Small intestine (tissue), 7 donors: ENCODE measurements at regions not wholly inside any gene's neighbourhood (a gene's known extent, or its start where the extent isn't known, plus 50 kb on each side); places are given as distances from the start of the nearest gene placed in this dataset.

Source experiments
- DNase-seq, 2 donors: peaks; one replicate each; pipeline versions ENCODE4 v3.0.0 to v3.0.0-alpha.2; 2013
- FAIRE-seq: peaks from 2 replicates; lab custom pipeline; 2012; peaks lifted over from hg19 to GRCh38; lab: Jason Lieb, UNC
- H3K27ac ChIP-seq, 3 donors: one replicate each; pipeline ENCODE4 v1.5.1; 2013; ENCODE audit warnings: low read length in 2 of 3, mild to moderate bottlenecking in 2 of 3, control low read depth in 1 of 3, inconsistent platforms in 1 of 3, low read depth in 1 of 3, moderate library complexity in 1 of 3
- H3K27me3 ChIP-seq, 3 donors: one replicate each; pipeline ENCODE4 v1.6.1; 2013; ENCODE audit warnings: low read length in 3 of 3, inconsistent platforms in 1 of 3; ENCODE audit not compliant: control insufficient read depth in 3 of 3, insufficient read depth in 3 of 3
- H3K36me3 ChIP-seq, 3 donors: one replicate each; pipeline ENCODE4 v1.6.1; 2013; ENCODE audit warnings: low read length in 3 of 3, inconsistent platforms in 1 of 3, low read depth in 1 of 3, mild to moderate bottlenecking in 1 of 3, moderate library complexity in 1 of 3; ENCODE audit not compliant: control insufficient read depth in 3 of 3, insufficient read depth in 2 of 3
- H3K4me1 ChIP-seq, 3 donors: one replicate each; pipeline ENCODE4 v1.6.1; 2013; ENCODE audit warnings: low read length in 2 of 3, inconsistent platforms in 1 of 3, low read depth in 1 of 3, mild to moderate bottlenecking in 1 of 3, moderate library complexity in 1 of 3; ENCODE audit not compliant: control insufficient read depth in 3 of 3, insufficient read depth in 2 of 3
- H3K4me3 ChIP-seq, 3 donors: one replicate each; pipeline ENCODE4 v1.5.1; 2013; ENCODE audit warnings: low read length in 3 of 3, control low read depth in 1 of 3, inconsistent platforms in 1 of 3, low read depth in 1 of 3, mild to moderate bottlenecking in 1 of 3, moderate library complexity in 1 of 3
- H3K9me3 ChIP-seq, 2 donors: one replicate each; pipeline ENCODE4 v1.6.1; 2013; ENCODE audit warnings: low read depth in 1 of 2, low read length in 1 of 2; ENCODE audit not compliant: control insufficient read depth in 2 of 2, insufficient read depth in 1 of 2
- WGBS, 3 donors: extraction: QIAGEN DNeasy Blood & Tissue Kit; methylation state at CpG; one replicate each; pipeline ENCODE4 v1.1.7; 2013; 5-methylcytosine and 5-hydroxymethylcytosine counted together
- donor health status: healthy with polysubstance abuse.
- donor health status: control.
- donor health status: control.
- donor health status: Bipolar disorder and iron deficiency.
- donor health status: healthy.

- no peak for DNase-seq
- no peaks in the 10 kb centered on the region for H3K4me1 ChIP-seq
- no peak overlapping the region for H3K27ac ChIP-seq
- no peak overlapping the region for H3K4me3 ChIP-seq
- no peak for FAIRE-seq
- no peaks in the 10 kb centered on the region for H3K27me3 ChIP-seq
- H3K9me3 ChIP-seq = no peaks in the 10 kb centered on the region
- no peaks in the 10 kb centered on the region for H3K36me3 ChIP-seq
- 59 to 72% (median 67%) methylated on average over 4 of the region's 4 CpGs for WGBS, 3 donors
Observed at GRCh38 chr18:73942956-73943355, 204.7 kb downstream of the FBXO15 start.

GRCh38 chr18:73942081-73942625 is 205.5 kb downstream of the FBXO15 start:
- Histone ChIP-seq H3K27ac (no peak overlapping the region), H3K4me1 (no peaks in the 10 kb centered on the region), H3K27me3 (no peaks in the 10 kb centered on the region), H3K4me3 (no peak overlapping the region), H3K36me3 (no peaks in the 10 kb centered on the region), H3K9me3 (no peaks in the 10 kb centered on the region)
- FAIRE-seq = no peak
- DNase-seq = no peak
- 73 to 82% (median 78%) methylated on average over 8 of the region's 8 CpGs for WGBS, 3 donors

DNA sequence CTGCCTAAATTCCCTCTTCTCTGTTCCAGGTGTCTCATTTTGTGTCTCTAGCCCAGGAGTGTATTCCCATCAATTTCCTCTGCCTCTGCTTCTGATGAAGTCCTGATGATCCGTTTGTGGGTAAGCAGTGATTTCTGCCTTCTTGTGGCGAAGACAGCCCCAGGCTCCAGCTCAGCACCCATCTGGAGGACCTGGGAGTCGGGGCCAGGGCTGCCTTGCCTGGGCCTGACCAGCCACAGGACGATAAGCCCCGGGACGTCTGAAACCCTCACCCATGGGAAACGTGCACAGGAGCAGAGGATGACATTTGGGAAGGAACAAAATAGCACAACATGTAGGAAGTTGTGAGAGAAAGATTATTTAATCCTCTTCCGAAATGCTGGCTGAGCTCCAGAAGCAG is 206.9 kb downstream of the FBXO15 start:
- WGBS, 3 donors = 63 to 68% (median 64%) methylated on average over 8 of the region's 8 CpGs
- no peaks in the 10 kb centered on the region for H3K27me3 ChIP-seq
- DNase-seq (no peak), FAIRE-seq (no peak)
- H3K9me3 ChIP-seq = no peaks in the 10 kb centered on the region
- H3K4me3 ChIP-seq = no peak overlapping the region
- no peaks in the 10 kb centered on the region for H3K36me3 ChIP-seq
- no peak overlapping the region for H3K27ac ChIP-seq
- H3K4me1 ChIP-seq = no peaks in the 10 kb centered on the region

DNA sequence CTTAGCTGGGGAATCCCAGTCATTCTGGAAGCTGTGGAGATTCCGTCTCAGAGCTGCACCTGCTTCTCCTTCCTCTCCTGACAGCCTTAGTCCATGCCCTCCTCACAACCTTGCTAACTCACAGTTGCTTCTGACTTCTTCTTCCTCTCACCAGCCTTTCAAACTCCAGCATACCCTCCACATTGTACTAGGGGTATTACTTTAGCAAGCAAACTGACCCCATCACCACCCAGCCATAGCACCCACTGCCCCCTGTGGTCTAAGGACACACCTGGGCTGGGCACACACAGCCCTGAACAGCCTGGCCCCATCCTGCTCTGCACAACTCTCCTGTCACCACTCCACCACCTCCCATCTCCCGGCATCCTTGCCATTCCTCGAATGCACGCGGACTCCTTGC is 208.2 kb downstream of the FBXO15 start:
- H3K9me3 ChIP-seq = no peaks in the 10 kb centered on the region
- FAIRE-seq (no peak), DNase-seq (no peak)
- WGBS, 3 donors = 77 to 83% (median 79%) methylated on average over 5 of the region's 5 CpGs
- H3K27ac ChIP-seq = no peak overlapping the region
- H3K27me3 ChIP-seq = no peaks in the 10 kb centered on the region
- H3K4me3 ChIP-seq = no peak overlapping the region
- no peaks in the 10 kb centered on the region for H3K36me3 ChIP-seq
- no peaks in the 10 kb centered on the region for H3K4me1 ChIP-seq

GRCh38 chr18:73933685-73934084 is 213.9 kb downstream of the FBXO15 start:
- H3K27ac ChIP-seq = no peak overlapping the region
- 72 to 82% (median 76%) methylated on average over 3 of the region's 3 CpGs for WGBS, 3 donors
- H3K27me3 ChIP-seq = no peaks in the 10 kb centered on the region
- no peaks in the 10 kb centered on the region for H3K4me1 ChIP-seq
- no peak overlapping the region for H3K4me3 ChIP-seq
- H3K9me3 ChIP-seq = no peaks in the 10 kb centered on the region
- FAIRE-seq = no peak
- H3K36me3 ChIP-seq = no peaks in the 10 kb centered on the region
- no peak for DNase-seq

- WGBS, 3 donors = 77 to 83% (median 80%) methylated on average over 4 of the region's 4 CpGs
- no peak for FAIRE-seq
- H3K9me3 ChIP-seq = no peaks in the 10 kb centered on the region
- H3K4me3 ChIP-seq = no peak overlapping the region
- no peak for DNase-seq
- H3K27ac ChIP-seq = no peak overlapping the region
- H3K27me3 ChIP-seq = no peaks in the 10 kb centered on the region
- H3K36me3 ChIP-seq = no peaks in the 10 kb centered on the region
- peaks cover 0 to 1% (median 0%) of the 10 kb centered on the region in 3 donors for H3K4me1 ChIP-seq
Observed at GRCh38 chr18:73932976-73933375, 214.7 kb downstream of the FBXO15 start.

GRCh38 chr18:73927496-73927895 is 220.1 kb downstream of the FBXO15 start:
- peak; percentile 28 to 74 for DNase-seq
- FAIRE-seq = no peak
- Histone ChIP-seq H3K9me3 (peaks cover 0 to 9% of the 10 kb centered on the region in 2 donors), H3K27ac (peak overlapping the region in 1 of 3 donors; percentile 30), H3K27me3 (no peaks in the 10 kb centered on the region), H3K4me1 (peaks cover 0 to 8% (median 0%) of the 10 kb centered on the region in 3 donors), H3K36me3 (no peaks in the 10 kb centered on the region), H3K4me3 (no peak overlapping the region)
- 10 to 61% (median 39%) methylated on average over 2 of the region's 2 CpGs for WGBS, 3 donors

GRCh38 chr18:73924836-73925235 is 222.8 kb downstream of the FBXO15 start:
- Histone ChIP-seq H3K36me3 (no peaks in the 10 kb centered on the region), H3K27ac (no peak overlapping the region), H3K4me1 (peaks cover 0 to 8% (median 0%) of the 10 kb centered on the region in 3 donors), H3K4me3 (no peak overlapping the region), H3K9me3 (peaks cover 0 to 9% of the 10 kb centered on the region in 2 donors), H3K27me3 (no peaks in the 10 kb centered on the region)
- 76 to 82% (median 82%) methylated on average over 3 of the region's 3 CpGs for WGBS, 3 donors
- no peak for FAIRE-seq
- DNase-seq = no peak

- Histone ChIP-seq H3K27me3 (no peaks in the 10 kb centered on the region), H3K4me1 (peaks cover 0 to 8% (median 0%) of the 10 kb centered on the region in 3 donors), H3K36me3 (no peaks in the 10 kb centered on the region), H3K4me3 (no peak overlapping the region), H3K9me3 (peaks cover 0 to 9% of the 10 kb centered on the region in 2 donors), H3K27ac (no peak overlapping the region)
- DNase-seq = no peak
- FAIRE-seq = no peak
- 87 to 88% (median 88%) methylated on average over 4 of the region's 4 CpGs for WGBS, 3 donors
Observed at GRCh38 chr18:73924307-73924706, 223.3 kb downstream of the FBXO15 start.
